AG04449 (cell line): ENCODE measurements at regions not wholly inside any gene's neighbourhood (a gene's known extent, or its start where the extent isn't known, plus 50 kb on each side); places are given as distances from the start of the nearest gene placed in this dataset.

Experiments used
- CTCF ChIA-PET: fragments of 350-600 bp; formaldehyde crosslinking; extraction: SDS; loops from one replicate; lab custom pipeline; 2021; ENCODE audit warnings: antibody characterized with exemption; lab: Yijun Ruan, JAX
- POLR2A ChIA-PET: fragments of 400-600, 350-600 bp; formaldehyde crosslinking; extraction: SDS; loops from one replicate; lab custom pipeline; 2020; ENCODE audit warnings: antibody characterized with exemption, inconsistent platforms; lab: Yijun Ruan, JAX
- DNase-seq: peaks from one replicate; pipeline ENCODE4 v3.0.0-alpha.2; 2010; ENCODE audit warnings: low read depth, low spot score
- H3K4me3 ChIP-seq: 2 replicates; pipeline ENCODE4 v1.5.1; 2011; ENCODE audit warnings: low read depth, mild to moderate bottlenecking, control low read depth, low read length
- CTCF ChIP-seq: IDR thresholded peaks from one replicate; pipeline ENCODE4 v1.5.1; 2011; ENCODE audit warnings: mild to moderate bottlenecking, moderate library complexity, low read length, control low read depth, inconsistent platforms; ENCODE audit not compliant: insufficient read depth; ENCODE audit errors: missing control alignments

- TF ChIP-seq CTCF: no peak
- CTCF ChIA-PET: no interaction called here
- no peak overlapping the region for H3K4me3 ChIP-seq
- DNase-seq: no peak
- POLR2A ChIA-PET: no interaction called here
Measured at GRCh38 chr12:60174476-60174875, 578.6 kb downstream of the SLC16A7 start.

DNA sequence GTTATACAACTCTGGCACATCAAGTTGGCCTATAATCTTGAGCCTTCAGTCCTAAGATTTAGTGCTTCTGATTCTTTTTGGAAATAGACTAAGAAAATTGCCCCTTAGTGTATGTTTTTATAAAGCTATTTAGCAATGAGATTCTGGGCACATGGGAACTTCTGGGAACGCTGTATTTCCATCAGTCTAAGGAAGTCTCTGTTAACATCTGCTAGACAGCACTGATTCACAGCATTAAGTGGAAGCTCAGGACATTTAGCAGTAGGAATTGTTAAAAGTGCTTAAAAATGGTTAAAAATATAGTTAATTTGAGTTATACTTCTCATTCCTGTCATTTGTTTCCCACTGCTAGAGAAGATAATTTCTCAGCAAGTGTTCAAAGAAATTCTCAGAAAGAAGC lies 579.1 kb downstream of the SLC16A7 start:
- CTCF ChIA-PET: no interaction called here
- POLR2A ChIA-PET: no interaction called here
- no peak for DNase-seq
- TF ChIP-seq CTCF: no peak
- no peak overlapping the region for H3K4me3 ChIP-seq

DNA sequence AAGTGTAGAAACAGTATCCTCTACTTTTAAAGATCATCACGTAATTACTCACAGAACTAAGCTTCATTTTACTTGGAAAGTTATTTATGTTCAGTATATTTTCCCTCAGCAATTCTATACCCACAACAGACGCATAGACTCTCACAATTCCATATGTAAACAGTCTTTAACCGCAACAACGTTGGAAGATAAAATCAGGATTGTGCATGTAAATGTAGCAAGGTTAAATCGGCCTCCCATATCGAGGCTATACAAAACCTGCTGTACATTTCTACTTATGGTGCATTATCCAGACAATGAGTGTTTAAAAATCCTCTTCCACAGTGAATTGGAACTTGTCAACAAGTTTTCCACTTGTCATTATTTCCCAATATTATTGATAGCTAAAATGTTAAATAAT lies 581.1 kb downstream of the SLC16A7 start:
- no peak for TF ChIP-seq CTCF
- POLR2A ChIA-PET: no interaction called here
- H3K4me3 ChIP-seq: no peak overlapping the region
- DNase-seq: no peak
- CTCF ChIA-PET: no interaction called here

- DNase-seq: no peak
- POLR2A ChIA-PET: no interaction called here
Measured at GRCh38 chr12:60180298-60180697, 584.5 kb downstream of the SLC16A7 start.

DNA sequence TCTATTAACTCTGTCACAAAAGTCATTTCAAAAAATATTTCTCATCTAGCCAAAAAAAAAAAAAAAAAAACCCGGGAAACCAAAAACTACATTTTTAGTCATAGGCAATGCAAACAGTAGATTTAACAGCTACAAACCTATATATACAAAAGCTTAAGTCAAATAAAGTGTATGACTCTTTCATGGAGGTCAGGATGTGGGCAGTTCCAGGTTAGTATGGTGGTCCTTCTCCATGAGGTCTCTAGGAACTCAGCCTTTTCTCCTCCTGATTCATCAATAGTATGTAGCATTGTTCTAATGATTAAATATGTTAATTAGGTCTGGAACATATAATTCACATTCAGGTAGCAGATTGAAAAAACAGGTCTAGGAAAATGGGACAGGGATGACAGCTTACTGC lies 586.5 kb downstream of the SLC16A7 start:
- no peak overlapping the region for H3K4me3 ChIP-seq
- POLR2A ChIA-PET: no interaction called here
- no peak for DNase-seq
- CTCF ChIA-PET: no interaction called here
- TF ChIP-seq CTCF: no peak

More at GRCh38 chr12:60180298-60180697, 584.5 kb downstream of the SLC16A7 start:
- TF ChIP-seq CTCF: no peak
- H3K4me3 ChIP-seq: no peak overlapping the region
- CTCF ChIA-PET: interaction anchor here (1.4 kb wide), 1 partner anchor 11 kb away, joined by 3 read pairs; no protein-coding TSS in a partner anchor

DNA sequence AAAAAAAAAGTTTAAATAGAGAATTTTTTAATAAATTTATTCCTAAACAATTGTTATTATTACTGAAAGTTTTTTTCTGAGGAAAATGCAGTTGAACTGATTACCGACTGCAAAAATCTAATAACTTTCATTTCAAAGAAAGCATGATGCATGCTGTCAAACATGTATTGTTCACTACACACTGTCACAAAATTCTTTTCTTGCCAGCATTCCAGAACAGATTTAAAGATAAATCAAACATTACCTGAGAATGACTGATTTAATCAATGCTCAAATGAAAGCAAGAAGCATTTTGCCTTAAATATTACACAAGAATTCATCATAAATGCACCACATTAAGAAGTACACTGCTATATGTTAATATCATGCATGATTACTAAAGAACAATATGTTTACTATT lies 588.3 kb downstream of the SLC16A7 start:
- DNase-seq: no peak
- POLR2A ChIA-PET: no interaction called here
- no peak for TF ChIP-seq CTCF
- CTCF ChIA-PET: interaction anchor here (0.7 kb wide), 1 partner anchor 73 kb away, joined by 3 read pairs; no protein-coding TSS in a partner anchor
- H3K4me3 ChIP-seq: no peak overlapping the region
